ENCODE measurements at regions not wholly inside any gene's neighbourhood (a gene's known extent, or its start where the extent isn't known, plus 50 kb on each side); places are given as distances from the start of the nearest gene placed in this dataset.

- no peak for TF ChIP-seq CTCF (IDR thresholded peaks at IDR 0.05; ENCODE audit: extremely low read depth, missing control alignments)
- peak; percentile 10 for DNase-seq (ENCODE audit: low spot score)
Measured at GRCh38 chr18:73908323-73908722, 239.3 kb downstream of the FBXO15 start.

GRCh38 chr18:73901566-73901965 lies 246.1 kb downstream of the FBXO15 start:
- DNase-seq (ENCODE audit: low spot score), result no peak

GRCh38 chr18:73901151-73901550 lies 246.5 kb downstream of the FBXO15 start:
- DNase-seq (ENCODE audit: low spot score), result no peak

More at GRCh38 chr18:73901566-73901965, 246.1 kb downstream of the FBXO15 start:
- TF ChIP-seq CTCF (IDR thresholded peaks at IDR 0.05; ENCODE audit: extremely low read depth, missing control alignments), result no peak

GRCh38 chr18:73900106-73900835 lies 247.4 kb downstream of the FBXO15 start:
- DNase-seq (ENCODE audit: low spot score), result no peak
- no peak for TF ChIP-seq CTCF (IDR thresholded peaks at IDR 0.05; ENCODE audit: extremely low read depth, missing control alignments)

More at GRCh38 chr18:73901151-73901550, 246.5 kb downstream of the FBXO15 start:
- no peak for TF ChIP-seq CTCF (IDR thresholded peaks at IDR 0.05; ENCODE audit: extremely low read depth, missing control alignments)

- no peak for TF ChIP-seq CTCF (IDR thresholded peaks at IDR 0.05; ENCODE audit: extremely low read depth, missing control alignments)
- no peak for DNase-seq (ENCODE audit: low spot score)
Measured at GRCh38 chr18:73897517-73897916, 250.1 kb downstream of the FBXO15 start.

- DNase-seq (ENCODE audit: low spot score), result peak; percentile 5
- TF ChIP-seq CTCF (IDR thresholded peaks at IDR 0.05; ENCODE audit: extremely low read depth, missing control alignments), result no peak
Measured at GRCh38 chr18:73896685-73897084, 250.9 kb downstream of the FBXO15 start.

GRCh38 chr18:73895701-73896100 lies 251.9 kb downstream of the FBXO15 start:
- no peak for TF ChIP-seq CTCF (IDR thresholded peaks at IDR 0.05; ENCODE audit: extremely low read depth, missing control alignments)
- no peak for DNase-seq (ENCODE audit: low spot score)
